HepG2 (cell line): ENCODE measurements at regions not wholly inside any gene's neighbourhood (a gene's known extent, or its start where the extent isn't known, plus 50 kb on each side); places are given as distances from the start of the nearest gene placed in this dataset.

Experiments used
- ATAC-seq: fragments of 200-7000 bp; cut with Tn5 transposase; 3 replicates; pipeline ENCODE4 v1.9.1; 2020; ENCODE audit warnings: mild to moderate bottlenecking, moderate library complexity
- BruUV-seq: library from RNA; stranded (reverse); fragments of 400-500 nt; replicated peaks from 2 replicates; lab custom pipeline; 2021; lab: Mats Ljungman, UMichigan
- CTCF ChIA-PET: fragments of 300-600 bp; formaldehyde crosslinking; extraction: SDS; loops from one replicate; lab custom pipeline; 2021; ENCODE audit warnings: low total read pairs, inconsistent platforms, low intra/inter-chr PET ratio; lab: Yijun Ruan, JAX
- POLR2A ChIA-PET: fragments of 350-600 bp; sonication (Branson Sonifier 250); formaldehyde crosslinking; loops from one replicate; lab custom pipeline; 2020; ENCODE audit warnings: antibody characterized with exemption, inconsistent platforms; lab: Yijun Ruan, JAX
- DNase-seq: peaks from one replicate; pipeline ENCODE4 v3.0.0-alpha.2; 2015; ENCODE audit warnings: low spot score
- FAIRE-seq: peaks from 3 replicates; lab custom pipeline; 2011; peaks lifted over from hg19 to GRCh38; lab: Jason Lieb, UNC
- H2AFZ ChIP-seq: one replicate; pipeline ENCODE4 v1.6.1; 2011; ENCODE audit warnings: low read length, inconsistent platforms
- H3K27ac ChIP-seq: fragments of 300-600 bp; 3 replicates; pipeline ENCODE4 v1.8.0; 2011; ENCODE audit warnings: mixed run types, mild to moderate bottlenecking, mixed read lengths, low read length, inconsistent platforms; ENCODE audit not compliant: insufficient read depth; ENCODE audit errors: extremely low read length
- H3K27me3 ChIP-seq, 2 experiments: fragments of 200-600 bp in 1 of 2; 2 replicates in 1 of 2; 3 replicates in 1 of 2; pipeline versions ENCODE4 v1.6.0 to v1.8.0; 2011; ENCODE audit warnings: low read length in 2 of 2, mild to moderate bottlenecking in 2 of 2, moderate library complexity in 2 of 2, inconsistent platforms in 1 of 2; ENCODE audit not compliant: insufficient read depth in 2 of 2, control insufficient read depth in 1 of 2
- H3K36me3 ChIP-seq, 2 experiments: fragments of 200-600 bp in 1 of 2; replicated peaks in 1 of 2; 2 replicates in 1 of 2; 3 replicates in 1 of 2; pipeline versions ENCODE4 v1.5.1 to v1.8.0; 2011; ENCODE audit warnings: low read length in 2 of 2, inconsistent platforms in 1 of 2; ENCODE audit not compliant: insufficient read depth in 2 of 2, control insufficient read depth in 1 of 2
- H3K4me1 ChIP-seq: 2 replicates; pipeline ENCODE4 v1.5.1; 2012; ENCODE audit warnings: low read length, inconsistent platforms; ENCODE audit not compliant: insufficient read depth
- H3K4me2 ChIP-seq: 2 replicates; pipeline ENCODE4 v1.6.0; 2011; ENCODE audit warnings: low read depth, low read length, inconsistent platforms
- H3K4me3 ChIP-seq, 3 experiments: fragments of 200-600 bp in 1 of 3; sonication (generic), shearing (Covaris generic) in 1 of 3; replicated peaks in 1 of 3; 2 replicates each; pipeline ENCODE4 v1.5.1; 2011 to 2016; ENCODE audit warnings: low read length in 3 of 3, inconsistent platforms in 2 of 3, low read depth in 2 of 3, mild to moderate bottlenecking in 2 of 3, control low read depth in 1 of 3, mixed read lengths in 1 of 3; ENCODE audit not compliant: insufficient read depth in 1 of 3
- H3K79me2 ChIP-seq: one replicate; pipeline ENCODE4 v1.6.1; 2011; ENCODE audit warnings: low read length, inconsistent platforms; ENCODE audit not compliant: insufficient read depth
- H3K9ac ChIP-seq: 2 replicates; pipeline ENCODE4 v1.6.0; 2011; ENCODE audit warnings: mild to moderate bottlenecking, low read depth, low read length, inconsistent platforms; ENCODE audit not compliant: insufficient read depth
- H3K9me3 ChIP-seq: 2 replicates; pipeline ENCODE4 v1.5.1; 2012; ENCODE audit warnings: mild to moderate bottlenecking, low read length
- H4K20me1 ChIP-seq: 2 replicates; pipeline ENCODE4 v1.6.0; 2011; ENCODE audit warnings: inconsistent platforms, mild to moderate bottlenecking, low read length, moderate library complexity; ENCODE audit not compliant: insufficient read depth
- AGO1 ChIP-seq: fragments of 200-400 bp; formaldehyde crosslinking; IDR thresholded peaks from 2 replicates; pipeline ENCODE4 v1.6.1; 2017; ENCODE audit warnings: mild to moderate bottlenecking, low read depth, low read length, moderate library complexity; ENCODE audit not compliant: poor library complexity, severe bottlenecking
- ATRX ChIP-seq: sonication (generic); formaldehyde crosslinking; IDR thresholded peaks from 2 replicates; pipeline ENCODE4 v1.4.0; 2020; ENCODE audit warnings: missing genetic modification reagents, borderline replicate concordance
- CHD2 ChIP-seq: IDR thresholded peaks from 2 replicates; pipeline ENCODE4 v1.6.1; 2011; ENCODE audit warnings: low read depth, low read length, improper control_type of control experiment
- DNMT1 ChIP-seq: sonication (generic); formaldehyde crosslinking; IDR thresholded peaks from 2 replicates; pipeline ENCODE4 v1.5.1; 2020; ENCODE audit warnings: mild to moderate bottlenecking, missing genetic modification reagents
- EED ChIP-seq: sonication (generic); formaldehyde crosslinking; IDR thresholded peaks from 2 replicates; pipeline ENCODE4 v1.5.0; 2020; ENCODE audit warnings: mild to moderate bottlenecking, missing genetic modification reagents
- MTF1 ChIP-seq: sonication (generic); formaldehyde crosslinking; IDR thresholded peaks from 2 replicates; pipeline ENCODE4 v1.5.0; 2020; ENCODE audit warnings: missing genetic modification reagents
- PAX8 ChIP-seq: sonication (generic); formaldehyde crosslinking; IDR thresholded peaks from 2 replicates; pipeline ENCODE4 v1.8.0; 2022; ENCODE audit warnings: mild to moderate bottlenecking, missing genetic modification reagents, borderline replicate concordance
- PHF21A ChIP-seq: sonication (generic); formaldehyde crosslinking; IDR thresholded peaks from 2 replicates; pipeline ENCODE4 v1.5.0; 2020; ENCODE audit warnings: mild to moderate bottlenecking, missing genetic modification reagents
- REL ChIP-seq: sonication (generic); formaldehyde crosslinking; conservative IDR thresholded peaks from 2 replicates; pipeline ENCODE4 v1.8.0; 2022; ENCODE audit warnings: mild to moderate bottlenecking, missing genetic modification reagents, moderate library complexity
- STAT5B ChIP-seq: sonication (generic); formaldehyde crosslinking; IDR thresholded peaks from 2 replicates; pipeline ENCODE4 v1.4.0; 2020; ENCODE audit warnings: missing genetic modification reagents
- ZFP90 ChIP-seq: sonication (generic); formaldehyde crosslinking; IDR thresholded peaks from 2 replicates; pipeline ENCODE4 v1.8.0; 2022; ENCODE audit warnings: missing genetic modification reagents, mild to moderate bottlenecking, inconsistent platforms, borderline replicate concordance
- ZFX ChIP-seq: sonication (generic); formaldehyde crosslinking; IDR thresholded peaks from 2 replicates; pipeline ENCODE4 v1.4.0; 2020; ENCODE audit warnings: mild to moderate bottlenecking, low read depth, missing genetic modification reagents, moderate library complexity
- ZIK1 ChIP-seq: sonication (generic); formaldehyde crosslinking; IDR thresholded peaks from 2 replicates; pipeline ENCODE4 v1.5.0; 2020; ENCODE audit warnings: mild to moderate bottlenecking, low read depth, missing genetic modification reagents, borderline replicate concordance
- ZNF460 ChIP-seq: sonication (generic); formaldehyde crosslinking; IDR thresholded peaks from 2 replicates; pipeline ENCODE4 v1.5.1; 2020; ENCODE audit warnings: missing genetic modification reagents, mild to moderate bottlenecking, borderline replicate concordance
- ZNF577 ChIP-seq: sonication (generic); formaldehyde crosslinking; IDR thresholded peaks from 2 replicates; pipeline ENCODE4 v1.4.0; 2020; ENCODE audit warnings: mild to moderate bottlenecking, low read depth, missing genetic modification reagents, borderline replicate concordance
- ZNF710 ChIP-seq: sonication (generic); formaldehyde crosslinking; IDR thresholded peaks from 2 replicates; pipeline ENCODE4 v1.5.0; 2020; ENCODE audit warnings: mild to moderate bottlenecking, missing genetic modification reagents, borderline replicate concordance
- WGBS: methylation state at CpG from one replicate; pipeline ENCODE4 v1.1.6; 2017; ENCODE audit warnings: low lambda C conversion rate; 5-methylcytosine and 5-hydroxymethylcytosine counted together
- in situ Hi-C: cut with HindIII; loops from 2 replicates; pipeline ENCODE4 v1.10.0; 2017; ENCODE audit warnings: low pct_unique_long_range_greater_than_20kb; ENCODE audit not compliant: extremely low pct_ligation_motif_present
- intact Hi-C: fragments of 100-400 bp; cut with micrococcal nuclease; formaldehyde crosslinking; loops from one replicate; pipeline ENCODE4 v1.10.0; 2022; ENCODE audit not compliant: unreplicated experiment

- Histone ChIP-seq H2AFZ (no peak overlapping the region), H3K9me3 (no peaks in the 10 kb centered on the region), H3K4me1 (no peaks in the 10 kb centered on the region), H4K20me1 (no peaks in the 10 kb centered on the region), H3K79me2 (no peaks in the 10 kb centered on the region), H3K9ac (no peak overlapping the region), H3K4me3 (no peak overlapping the region), H3K27me3 (no peaks in the 10 kb centered on the region), H3K36me3 (no peaks in the 10 kb centered on the region), H3K27ac (no peak overlapping the region), H3K4me2 (no peak overlapping the region)
- intact Hi-C loops (no loop called here), in situ Hi-C loops (no loop called here)
- ChIA-PET CTCF (no interaction called here), POLR2A (no interaction called here)
- ATAC-seq (no peak), DNase-seq (no peak), FAIRE-seq (no peak)
- WGBS: 3% methylated on average over 1 of the region's 1 CpG
- BruUV-seq: no TSS peak
- TF ChIP-seq PHF21A (CRISPR knock-in tag) (no peak), REL (CRISPR knock-in tag) (no peak), MTF1 (CRISPR knock-in tag) (no peak), ZIK1 (CRISPR knock-in tag) (no peak), ZNF710 (CRISPR knock-in tag) (no peak), EED (CRISPR knock-in tag) (no peak), ZNF577 (no peak), STAT5B (CRISPR knock-in tag) (no peak), CHD2 (no peak), PAX8 (CRISPR knock-in tag) (no peak), ATRX (CRISPR knock-in tag) (no peak), ZFX (CRISPR knock-in tag) (no peak), ZNF460 (CRISPR knock-in tag) (no peak), ZFP90 (CRISPR knock-in tag) (no peak), DNMT1 (CRISPR knock-in tag) (no peak), AGO1 (no peak)
Observed at GRCh38 chr9:1939466-1939865, 75.7 kb upstream of the SMARCA2 start.
